HepG2 (cell line): ENCODE measurements at regions not wholly inside any gene's neighbourhood (a gene's known extent, or its start where the extent isn't known, plus 50 kb on each side); places are given as distances from the start of the nearest gene placed in this dataset.

Experiments used
- ATAC-seq: fragments of 200-7000 bp; cut with Tn5 transposase; 3 replicates; pipeline ENCODE4 v1.9.1; 2020; ENCODE audit warnings: mild to moderate bottlenecking, moderate library complexity
- BruUV-seq: library from RNA; stranded (reverse); fragments of 400-500 nt; replicated peaks from 2 replicates; lab custom pipeline; 2021; lab: Mats Ljungman, UMichigan
- CTCF ChIA-PET: fragments of 300-600 bp; formaldehyde crosslinking; extraction: SDS; loops from one replicate; lab custom pipeline; 2021; ENCODE audit warnings: low total read pairs, inconsistent platforms, low intra/inter-chr PET ratio; lab: Yijun Ruan, JAX
- POLR2A ChIA-PET: fragments of 350-600 bp; sonication (Branson Sonifier 250); formaldehyde crosslinking; loops from one replicate; lab custom pipeline; 2020; ENCODE audit warnings: antibody characterized with exemption, inconsistent platforms; lab: Yijun Ruan, JAX
- DNase-seq: peaks from one replicate; pipeline ENCODE4 v3.0.0-alpha.2; 2015; ENCODE audit warnings: low spot score
- FAIRE-seq: peaks from 3 replicates; lab custom pipeline; 2011; peaks lifted over from hg19 to GRCh38; lab: Jason Lieb, UNC
- H2AFZ ChIP-seq: one replicate; pipeline ENCODE4 v1.6.1; 2011; ENCODE audit warnings: low read length, inconsistent platforms
- H3K27ac ChIP-seq: fragments of 300-600 bp; 3 replicates; pipeline ENCODE4 v1.8.0; 2011; ENCODE audit warnings: mixed run types, mild to moderate bottlenecking, mixed read lengths, low read length, inconsistent platforms; ENCODE audit not compliant: insufficient read depth; ENCODE audit errors: extremely low read length
- H3K27me3 ChIP-seq, 2 experiments: fragments of 200-600 bp in 1 of 2; 2 replicates in 1 of 2; 3 replicates in 1 of 2; pipeline versions ENCODE4 v1.6.0 to v1.8.0; 2011; ENCODE audit warnings: low read length in 2 of 2, mild to moderate bottlenecking in 2 of 2, moderate library complexity in 2 of 2, inconsistent platforms in 1 of 2; ENCODE audit not compliant: insufficient read depth in 2 of 2, control insufficient read depth in 1 of 2
- H3K36me3 ChIP-seq, 2 experiments: fragments of 200-600 bp in 1 of 2; replicated peaks in 1 of 2; 2 replicates in 1 of 2; 3 replicates in 1 of 2; pipeline versions ENCODE4 v1.5.1 to v1.8.0; 2011; ENCODE audit warnings: low read length in 2 of 2, inconsistent platforms in 1 of 2; ENCODE audit not compliant: insufficient read depth in 2 of 2, control insufficient read depth in 1 of 2
- H3K4me1 ChIP-seq: 2 replicates; pipeline ENCODE4 v1.5.1; 2012; ENCODE audit warnings: low read length, inconsistent platforms; ENCODE audit not compliant: insufficient read depth
- H3K4me2 ChIP-seq: 2 replicates; pipeline ENCODE4 v1.6.0; 2011; ENCODE audit warnings: low read depth, low read length, inconsistent platforms
- H3K4me3 ChIP-seq, 3 experiments: fragments of 200-600 bp in 1 of 3; sonication (generic), shearing (Covaris generic) in 1 of 3; replicated peaks in 1 of 3; 2 replicates each; pipeline ENCODE4 v1.5.1; 2011 to 2016; ENCODE audit warnings: low read length in 3 of 3, inconsistent platforms in 2 of 3, low read depth in 2 of 3, mild to moderate bottlenecking in 2 of 3, control low read depth in 1 of 3, mixed read lengths in 1 of 3; ENCODE audit not compliant: insufficient read depth in 1 of 3
- H3K79me2 ChIP-seq: one replicate; pipeline ENCODE4 v1.6.1; 2011; ENCODE audit warnings: low read length, inconsistent platforms; ENCODE audit not compliant: insufficient read depth
- H3K9ac ChIP-seq: 2 replicates; pipeline ENCODE4 v1.6.0; 2011; ENCODE audit warnings: mild to moderate bottlenecking, low read depth, low read length, inconsistent platforms; ENCODE audit not compliant: insufficient read depth
- H3K9me3 ChIP-seq: 2 replicates; pipeline ENCODE4 v1.5.1; 2012; ENCODE audit warnings: mild to moderate bottlenecking, low read length
- H4K20me1 ChIP-seq: 2 replicates; pipeline ENCODE4 v1.6.0; 2011; ENCODE audit warnings: inconsistent platforms, mild to moderate bottlenecking, low read length, moderate library complexity; ENCODE audit not compliant: insufficient read depth
- CCDC6 ChIP-seq: sonication (generic); formaldehyde crosslinking; IDR thresholded peaks from 2 replicates; pipeline ENCODE4 v1.8.1; 2022; ENCODE audit warnings: mild to moderate bottlenecking, missing genetic modification reagents, moderate library complexity
- FLYWCH1 ChIP-seq: sonication (generic); formaldehyde crosslinking; IDR thresholded peaks from 2 replicates; pipeline ENCODE4 v1.8.1; 2023; ENCODE audit warnings: mild to moderate bottlenecking, missing genetic modification reagents
- ISX ChIP-seq: sonication (generic); formaldehyde crosslinking; conservative IDR thresholded peaks from 2 replicates; pipeline ENCODE4 v1.5.0; 2020; ENCODE audit warnings: missing genetic modification reagents
- PAX8 ChIP-seq: sonication (generic); formaldehyde crosslinking; IDR thresholded peaks from 2 replicates; pipeline ENCODE4 v1.8.0; 2022; ENCODE audit warnings: mild to moderate bottlenecking, missing genetic modification reagents, borderline replicate concordance
- RBM22 ChIP-seq: fragments of 200-400 bp; formaldehyde crosslinking; optimal IDR thresholded peaks from 2 replicates; pipeline ENCODE3; 2017; ENCODE audit warnings: mild to moderate bottlenecking, low read length, moderate library complexity
- RNF2 ChIP-seq: fragments of 450-650 bp; conservative IDR thresholded peaks from 2 replicates; pipeline ENCODE4 v1.6.1; 2016; ENCODE audit warnings: low read depth
- ZFP41 ChIP-seq: sonication (generic); formaldehyde crosslinking; IDR thresholded peaks from 2 replicates; pipeline ENCODE4 v1.4.0; 2020; ENCODE audit warnings: mild to moderate bottlenecking, missing genetic modification reagents, borderline replicate concordance
- ZNF138 ChIP-seq: sonication (generic); formaldehyde crosslinking; IDR thresholded peaks from 2 replicates; pipeline ENCODE4 v1.5.0; 2020; ENCODE audit warnings: mild to moderate bottlenecking, low read depth, missing genetic modification reagents
- ZNF224 ChIP-seq: sonication (generic); formaldehyde crosslinking; IDR thresholded peaks from 2 replicates; pipeline ENCODE4 v1.5.0; 2020; ENCODE audit warnings: mild to moderate bottlenecking, missing genetic modification reagents
- ZNF567 ChIP-seq: sonication (generic); formaldehyde crosslinking; IDR thresholded peaks from 2 replicates; pipeline ENCODE4 v1.8.1; 2023; ENCODE audit warnings: mild to moderate bottlenecking, missing genetic modification reagents, borderline replicate concordance
- ZNF737 ChIP-seq: sonication (generic); formaldehyde crosslinking; IDR thresholded peaks from 2 replicates; pipeline ENCODE4 v1.5.0; 2020; ENCODE audit warnings: missing genetic modification reagents, mild to moderate bottlenecking, borderline replicate concordance
- WGBS: methylation state at CpG from one replicate; pipeline ENCODE4 v1.1.6; 2017; ENCODE audit warnings: low lambda C conversion rate; 5-methylcytosine and 5-hydroxymethylcytosine counted together
- in situ Hi-C: cut with HindIII; loops from 2 replicates; pipeline ENCODE4 v1.10.0; 2017; ENCODE audit warnings: low pct_unique_long_range_greater_than_20kb; ENCODE audit not compliant: extremely low pct_ligation_motif_present
- intact Hi-C: fragments of 100-400 bp; cut with micrococcal nuclease; formaldehyde crosslinking; loops from one replicate; pipeline ENCODE4 v1.10.0; 2022; ENCODE audit not compliant: unreplicated experiment
- TF ChIP-seq, protein P1 (sequence below): sonication (generic); formaldehyde crosslinking; IDR thresholded peaks from one replicate; pipeline ENCODE4 v1.5.1; 2020; ENCODE audit warnings: mild to moderate bottlenecking, missing genetic modification reagents; ENCODE audit errors: not compliant biosample characterization
- TF ChIP-seq, protein P2 (sequence below): sonication (generic); formaldehyde crosslinking; IDR thresholded peaks from 2 replicates; pipeline ENCODE4 v1.9.0; 2021; ENCODE audit warnings: missing genetic modification reagents, borderline replicate concordance

- DNase-seq = no peak
- H3K4me1 ChIP-seq = peaks cover 5% of the 10 kb centered on the region
- in situ Hi-C loops (no loop called here), intact Hi-C loops (no loop called here)
- CTCF ChIA-PET = no interaction called here
- H3K27me3 ChIP-seq = no peaks in the 10 kb centered on the region
- H3K27ac ChIP-seq = no peak overlapping the region
- no peaks in the 10 kb centered on the region for H3K79me2 ChIP-seq
- no peak for ATAC-seq
- POLR2A ChIA-PET = no interaction called here
- H4K20me1 ChIP-seq = no peaks in the 10 kb centered on the region
- H3K4me2 ChIP-seq = no peak overlapping the region
- no peak overlapping the region for H3K9ac ChIP-seq
- H2AFZ ChIP-seq = no peak overlapping the region
- WGBS = 9% methylated on average over 6 of the region's 10 CpGs
- no peak for FAIRE-seq
- H3K36me3 ChIP-seq = no peaks in the 10 kb centered on the region
- BruUV-seq = no TSS peak
- H3K4me3 ChIP-seq = no peak overlapping the region
- no peaks in the 10 kb centered on the region for H3K9me3 ChIP-seq
- TF ChIP-seq ZNF567 = no peak
- TF ChIP-seq, protein P1, sequence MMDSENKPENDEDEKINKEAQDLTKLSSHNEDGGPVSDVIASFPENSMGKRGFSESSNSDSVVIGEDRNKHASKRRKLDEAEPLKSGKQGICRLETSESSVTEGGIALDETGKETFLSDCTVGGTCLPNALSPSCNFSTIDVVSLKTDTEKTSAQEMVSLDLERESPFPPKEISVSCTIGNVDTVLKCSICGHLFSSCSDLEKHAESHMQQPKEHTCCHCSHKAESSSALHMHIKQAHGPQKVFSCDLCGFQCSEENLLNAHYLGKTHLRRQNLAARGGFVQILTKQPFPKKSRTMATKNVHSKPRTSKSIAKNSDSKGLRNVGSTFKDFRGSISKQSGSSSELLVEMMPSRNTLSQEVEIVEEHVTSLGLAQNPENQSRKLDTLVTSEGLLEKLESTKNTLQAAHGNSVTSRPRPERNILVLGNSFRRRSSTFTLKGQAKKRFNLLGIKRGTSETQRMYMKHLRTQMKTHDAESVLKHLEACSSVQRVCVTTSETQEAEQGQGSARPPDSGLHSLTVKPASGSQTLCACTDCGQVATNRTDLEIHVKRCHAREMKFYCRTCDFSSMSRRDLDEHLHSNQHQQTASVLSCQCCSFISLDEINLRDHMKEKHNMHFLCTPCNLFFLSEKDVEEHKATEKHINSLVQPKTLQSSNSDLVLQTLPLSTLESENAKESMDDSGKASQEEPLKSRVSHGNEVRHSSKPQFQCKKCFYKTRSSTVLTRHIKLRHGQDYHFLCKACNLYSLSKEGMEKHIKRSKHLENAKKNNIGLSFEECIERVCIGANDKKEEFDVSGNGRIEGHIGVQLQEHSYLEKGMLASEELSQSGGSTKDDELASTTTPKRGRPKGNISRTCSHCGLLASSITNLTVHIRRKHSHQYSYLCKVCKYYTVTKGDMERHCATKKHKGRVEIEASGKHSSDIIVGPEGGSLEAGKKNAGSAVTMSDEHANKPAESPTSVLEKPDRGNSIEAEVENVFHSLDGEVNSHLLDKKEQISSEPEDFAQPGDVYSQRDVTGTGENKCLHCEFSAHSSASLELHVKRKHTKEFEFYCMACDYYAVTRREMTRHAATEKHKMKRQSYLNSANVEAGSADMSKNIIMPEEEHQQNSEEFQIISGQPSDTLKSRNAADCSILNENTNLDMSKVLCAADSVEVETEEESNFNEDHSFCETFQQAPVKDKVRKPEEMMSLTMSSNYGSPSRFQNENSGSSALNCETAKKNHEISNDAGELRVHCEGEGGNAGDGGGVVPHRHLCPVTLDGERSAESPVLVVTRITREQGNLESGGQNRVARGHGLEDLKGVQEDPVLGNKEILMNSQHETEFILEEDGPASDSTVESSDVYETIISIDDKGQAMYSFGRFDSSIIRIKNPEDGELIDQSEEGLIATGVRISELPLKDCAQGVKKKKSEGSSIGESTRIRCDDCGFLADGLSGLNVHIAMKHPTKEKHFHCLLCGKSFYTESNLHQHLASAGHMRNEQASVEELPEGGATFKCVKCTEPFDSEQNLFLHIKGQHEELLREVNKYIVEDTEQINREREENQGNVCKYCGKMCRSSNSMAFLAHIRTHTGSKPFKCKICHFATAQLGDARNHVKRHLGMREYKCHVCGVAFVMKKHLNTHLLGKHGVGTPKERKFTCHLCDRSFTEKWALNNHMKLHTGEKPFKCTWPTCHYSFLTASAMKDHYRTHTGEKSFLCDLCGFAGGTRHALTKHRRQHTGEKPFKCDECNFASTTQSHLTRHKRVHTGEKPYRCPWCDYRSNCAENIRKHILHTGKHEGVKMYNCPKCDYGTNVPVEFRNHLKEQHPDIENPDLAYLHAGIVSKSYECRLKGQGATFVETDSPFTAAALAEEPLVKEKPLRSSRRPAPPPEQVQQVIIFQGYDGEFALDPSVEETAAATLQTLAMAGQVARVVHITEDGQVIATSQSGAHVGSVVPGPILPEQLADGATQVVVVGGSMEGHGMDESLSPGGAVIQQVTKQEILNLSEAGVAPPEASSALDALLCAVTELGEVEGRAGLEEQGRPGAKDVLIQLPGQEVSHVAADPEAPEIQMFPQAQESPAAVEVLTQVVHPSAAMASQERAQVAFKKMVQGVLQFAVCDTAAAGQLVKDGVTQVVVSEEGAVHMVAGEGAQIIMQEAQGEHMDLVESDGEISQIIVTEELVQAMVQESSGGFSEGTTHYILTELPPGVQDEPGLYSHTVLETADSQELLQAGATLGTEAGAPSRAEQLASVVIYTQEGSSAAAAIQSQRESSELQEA = no peak
- no peak for TF ChIP-seq ZNF224 (CRISPR knock-in tag)
- no peak for TF ChIP-seq PAX8 (CRISPR knock-in tag)
- TF ChIP-seq, protein P2, sequence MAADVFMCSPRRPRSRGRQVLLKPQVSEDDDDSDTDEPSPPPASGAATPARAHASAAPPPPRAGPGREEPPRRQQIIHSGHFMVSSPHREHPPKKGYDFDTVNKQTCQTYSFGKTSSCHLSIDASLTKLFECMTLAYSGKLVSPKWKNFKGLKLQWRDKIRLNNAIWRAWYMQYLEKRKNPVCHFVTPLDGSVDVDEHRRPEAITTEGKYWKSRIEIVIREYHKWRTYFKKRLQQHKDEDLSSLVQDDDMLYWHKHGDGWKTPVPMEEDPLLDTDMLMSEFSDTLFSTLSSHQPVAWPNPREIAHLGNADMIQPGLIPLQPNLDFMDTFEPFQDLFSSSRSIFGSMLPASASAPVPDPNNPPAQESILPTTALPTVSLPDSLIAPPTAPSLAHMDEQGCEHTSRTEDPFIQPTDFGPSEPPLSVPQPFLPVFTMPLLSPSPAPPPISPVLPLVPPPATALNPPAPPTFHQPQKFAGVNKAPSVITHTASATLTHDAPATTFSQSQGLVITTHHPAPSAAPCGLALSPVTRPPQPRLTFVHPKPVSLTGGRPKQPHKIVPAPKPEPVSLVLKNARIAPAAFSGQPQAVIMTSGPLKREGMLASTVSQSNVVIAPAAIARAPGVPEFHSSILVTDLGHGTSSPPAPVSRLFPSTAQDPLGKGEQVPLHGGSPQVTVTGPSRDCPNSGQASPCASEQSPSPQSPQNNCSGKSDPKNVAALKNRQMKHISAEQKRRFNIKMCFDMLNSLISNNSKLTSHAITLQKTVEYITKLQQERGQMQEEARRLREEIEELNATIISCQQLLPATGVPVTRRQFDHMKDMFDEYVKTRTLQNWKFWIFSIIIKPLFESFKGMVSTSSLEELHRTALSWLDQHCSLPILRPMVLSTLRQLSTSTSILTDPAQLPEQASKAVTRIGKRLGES (CRISPR knock-in tag) = no peak
- TF ChIP-seq ZNF138 = no peak
- no peak for TF ChIP-seq FLYWCH1 (CRISPR knock-in tag)
- TF ChIP-seq RNF2 = no peak
- TF ChIP-seq RBM22 = no peak
- no peak for TF ChIP-seq CCDC6 (CRISPR knock-in tag)
- no peak for TF ChIP-seq ZFP41 (CRISPR knock-in tag)
- TF ChIP-seq ZNF737 (CRISPR knock-in tag) = no peak
- no peak for TF ChIP-seq ISX (CRISPR knock-in tag)
Observed at GRCh38 chr5:152051499-152052454, 127.1 kb upstream of the GLRA1 start.
